HEK293T (cell line): ENCODE measurements at regions not wholly inside any gene's neighbourhood (a gene's known extent, or its start where the extent isn't known, plus 50 kb on each side); places are given as distances from the start of the nearest gene placed in this dataset.
"Not testable (repeated sequence)": the region's sequence is repeated elsewhere in the genome, so short reads cannot be mapped to it uniquely, and the experiment has no call there.

ENCODE experiments used
- CTCF ChIA-PET: fragments of 350-600 bp; formaldehyde crosslinking; extraction: SDS; loops from one replicate; lab custom pipeline; 2021; ENCODE audit warnings: antibody characterized with exemption, inconsistent platforms; lab: Yijun Ruan, JAX
- POLR2A ChIA-PET: fragments of 350-600 bp; formaldehyde crosslinking; extraction: SDS; loops from one replicate; lab custom pipeline; 2020; ENCODE audit warnings: antibody characterized with exemption, inconsistent platforms; lab: Yijun Ruan, JAX
- DNase-seq: peaks from one replicate; pipeline ENCODE4 v3.0.0; 2012; ENCODE audit warnings: mixed read lengths; ENCODE audit errors: extremely low spot score
- ARNT ChIP-seq: fragments of 450-650 bp; IDR thresholded peaks from 2 replicates; pipeline ENCODE4 v1.6.1; 2017; ENCODE audit warnings: mild to moderate bottlenecking
- BHLHE40 ChIP-seq: fragments of 450-650 bp; IDR thresholded peaks from 2 replicates; pipeline ENCODE4 v1.6.1; 2016; ENCODE audit warnings: mild to moderate bottlenecking, moderate library complexity, borderline replicate concordance
- CTBP1 ChIP-seq: fragments of 450-650 bp; IDR thresholded peaks from 2 replicates; pipeline ENCODE4 v1.6.1; 2016; ENCODE audit warnings: borderline replicate concordance
- ELF4 ChIP-seq: fragments of 450-650 bp; IDR thresholded peaks from 2 replicates; pipeline ENCODE4 v1.6.1; 2017; ENCODE audit warnings: antibody characterized with exemption
- FOXA1 ChIP-seq: fragments of 450-650 bp; IDR thresholded peaks from 2 replicates; pipeline ENCODE4 v1.6.1; 2016; ENCODE audit warnings: mild to moderate bottlenecking
- FOXK2 ChIP-seq: fragments of 450-650 bp; IDR thresholded peaks from 2 replicates; pipeline ENCODE4 v1.6.1; 2016; ENCODE audit warnings: mild to moderate bottlenecking
- FOXM1 ChIP-seq: fragments of 450-650 bp; IDR thresholded peaks from 2 replicates; pipeline ENCODE4 v1.6.1; 2017; ENCODE audit warnings: mild to moderate bottlenecking, borderline replicate concordance
- HDGF ChIP-seq: fragments of 450-650 bp; IDR thresholded peaks from 2 replicates; pipeline ENCODE4 v1.6.1; 2017; ENCODE audit warnings: antibody characterized with exemption, borderline replicate concordance
- L3MBTL2 ChIP-seq: fragments of 450-650 bp; conservative IDR thresholded peaks from 2 replicates; pipeline ENCODE4 v1.6.1; 2016; ENCODE audit warnings: mild to moderate bottlenecking
- LEF1 ChIP-seq: fragments of 450-650 bp; IDR thresholded peaks from 2 replicates; pipeline ENCODE4 v1.6.1; 2017; ENCODE audit warnings: mild to moderate bottlenecking, borderline replicate concordance
- NFRKB ChIP-seq: fragments of 450-650 bp; IDR thresholded peaks from 2 replicates; pipeline ENCODE4 v1.6.1; 2016; ENCODE audit warnings: mild to moderate bottlenecking, moderate library complexity
- PKNOX1 ChIP-seq: fragments of 450-650 bp; IDR thresholded peaks from 2 replicates; pipeline ENCODE4 v1.6.1; 2016
- SP1 ChIP-seq: fragments of 450-650 bp; IDR thresholded peaks from 2 replicates; pipeline ENCODE4 v1.6.1; 2017
- SUZ12 ChIP-seq: fragments of 450-650 bp; IDR thresholded peaks from 2 replicates; pipeline ENCODE4 v1.6.1; 2016; ENCODE audit warnings: mild to moderate bottlenecking
- TARDBP ChIP-seq: fragments of 450-650 bp; IDR thresholded peaks from 2 replicates; pipeline ENCODE4 v1.6.1; 2016
- ZNF384 ChIP-seq: fragments of 450-650 bp; IDR thresholded peaks from 2 replicates; pipeline ENCODE4 v1.6.1; 2016

GRCh38 chr20:6700563-6701329, 66.7 kb upstream of the BMP2 start:
- no peak for DNase-seq
- POLR2A ChIA-PET: no interaction called here
- CTCF ChIA-PET: no interaction called here
- TF ChIP-seq FOXK2: no peak
- no peak for TF ChIP-seq FOXA1
- no peak for TF ChIP-seq ARNT
- no peak for TF ChIP-seq TARDBP
- TF ChIP-seq PKNOX1: no peak
- TF ChIP-seq ZNF384: no peak
- no peak for TF ChIP-seq FOXM1
- TF ChIP-seq HDGF: no peak
- TF ChIP-seq SUZ12: no peak
- TF ChIP-seq NFRKB: no peak
- no peak for TF ChIP-seq ELF4
- TF ChIP-seq SP1: no peak
- TF ChIP-seq CTBP1: no peak
- TF ChIP-seq BHLHE40: no peak

- DNase-seq: no peak
- POLR2A ChIA-PET: no interaction called here
- CTCF ChIA-PET: no interaction called here
- TF ChIP-seq ZNF384: no peak
- TF ChIP-seq FOXM1: no peak
- TF ChIP-seq CTBP1: no peak
- no peak for TF ChIP-seq BHLHE40
- no peak for TF ChIP-seq SUZ12
- TF ChIP-seq FOXA1: no peak
- TF ChIP-seq ARNT: no peak
- TF ChIP-seq NFRKB: no peak
- no peak for TF ChIP-seq LEF1
- no peak for TF ChIP-seq ELF4
Measured at GRCh38 chr20:6699921-6700562, 67.4 kb upstream of the BMP2 start.

- POLR2A ChIA-PET: no interaction called here
Measured at GRCh38 chr20:6698723-6699122, 68.8 kb upstream of the BMP2 start.

GRCh38 chr20:6698056-6698455, 69.4 kb upstream of the BMP2 start:
- CTCF ChIA-PET: no interaction called here
- POLR2A ChIA-PET: no interaction called here
- DNase-seq: no peak
- TF ChIP-seq ZNF384 (no peak), FOXA1 (no peak), SP1 (no peak), CTBP1 (no peak), LEF1 (no peak)

More at GRCh38 chr20:6698723-6699122, 68.8 kb upstream of the BMP2 start:
- CTCF ChIA-PET: no interaction called here
- no peak for TF ChIP-seq FOXM1
- TF ChIP-seq ZNF384: no peak
- no peak for TF ChIP-seq HDGF
- no peak for TF ChIP-seq ELF4
- TF ChIP-seq SUZ12: no peak
- no peak for TF ChIP-seq LEF1
- DNase-seq: no peak

GRCh38 chr20:6697228-6697972, 70.1 kb upstream of the BMP2 start:
- TF ChIP-seq NFRKB (no peak), ARNT (no peak), SUZ12 (no peak), L3MBTL2 (no peak)
- CTCF ChIA-PET: no interaction called here
- no peak for DNase-seq
- POLR2A ChIA-PET: no interaction called here

- no peak for DNase-seq
- CTCF ChIA-PET: no interaction called here
- no peak for TF ChIP-seq FOXM1
- no peak for TF ChIP-seq SP1
- no peak for TF ChIP-seq NFRKB
- no peak for TF ChIP-seq SUZ12
- TF ChIP-seq ELF4: no peak
- no peak for TF ChIP-seq LEF1
- TF ChIP-seq ZNF384: no peak
- TF ChIP-seq CTBP1: no peak
- TF ChIP-seq HDGF: no peak
- TF ChIP-seq BHLHE40: no peak
- TF ChIP-seq FOXK2: no peak
- TF ChIP-seq L3MBTL2: no peak
- no peak for TF ChIP-seq FOXA1
- TF ChIP-seq ARNT: no peak
- TF ChIP-seq TARDBP: no peak
- POLR2A ChIA-PET: no interaction called here
Measured at GRCh38 chr20:6696001-6696400, 71.5 kb upstream of the BMP2 start.

- POLR2A ChIA-PET, DNase-seq, CTCF ChIA-PET: not testable (repeated sequence)
Measured at GRCh38 chr20:6693808-6694198, 73.7 kb upstream of the BMP2 start.
